ENCODE measurements at regions not wholly inside any gene's neighbourhood (a gene's known extent, or its start where the extent isn't known, plus 50 kb on each side); places are given as distances from the start of the nearest gene placed in this dataset.
"Not testable (repeated sequence)": the region's sequence is repeated elsewhere in the genome, so short reads cannot be mapped to it uniquely, and the experiment has no call there.

GRCh38 chr2:84223191-84223590 is 235.9 kb downstream of the SUCLG1 start:
- Histone ChIP-seq H3K36me3 (replicated peaks in 1 of 2; ENCODE audit: insufficient read depth in 1 of 2, low read depth in 2 of 2) (no peaks in the 10 kb centered on the region), H3K27me3 (no peaks in the 10 kb centered on the region), H3K4me1 (no peaks in the 10 kb centered on the region), H3K9me3 (no peaks in the 10 kb centered on the region), H3K27ac (no peak overlapping the region), H3K4me3 (no peak overlapping the region)
- 92 to 93% methylated on average over 2 of the region's 2 CpGs for WGBS, 2 donors
- TF ChIP-seq POLR2A (IDR thresholded peaks at IDR 0.05) (no peak), CTCF (IDR thresholded peaks at IDR 0.05) (no peak)
- intact Hi-C loops (cut with DNase I), result no loop called here
- DNase-seq, result no peak
- no peak for ATAC-seq

GRCh38 chr2:84221102-84221501 is 238.0 kb downstream of the SUCLG1 start:
- intact Hi-C loops (cut with DNase I); H3K4me1 ChIP-seq; H3K27me3 ChIP-seq; DNase-seq; H3K9me3 ChIP-seq; H3K36me3 ChIP-seq (replicated peaks in 1 of 2; ENCODE audit: insufficient read depth in 1 of 2, low read depth in 2 of 2); H3K27ac ChIP-seq; ATAC-seq; H3K4me3 ChIP-seq: not testable (repeated sequence)
- 76 to 82% methylated on average over 2 of the region's 2 CpGs for WGBS, 2 donors

- Histone ChIP-seq H3K4me3 (no peak overlapping the region), H3K36me3 (replicated peaks in 1 of 2; ENCODE audit: insufficient read depth in 1 of 2, low read depth in 2 of 2) (no peaks in the 10 kb centered on the region), H3K4me1 (no peaks in the 10 kb centered on the region), H3K27me3 (no peaks in the 10 kb centered on the region), H3K27ac (no peak overlapping the region), H3K9me3 (no peaks in the 10 kb centered on the region)
- intact Hi-C loops (cut with DNase I), result no loop called here
- 65 to 74% methylated on average over 7 of the region's 7 CpGs for WGBS, 2 donors
- no peak for DNase-seq
- no peak for TF ChIP-seq POLR2A (IDR thresholded peaks at IDR 0.05)
- no peak for TF ChIP-seq CTCF (IDR thresholded peaks at IDR 0.05)
- ATAC-seq, result no peak
These were observed 241.6 kb downstream of the SUCLG1 start for GRCh38 chr2:84217456-84217855.

- intact Hi-C loops (cut with DNase I), result no loop called here
These were observed 244.6 kb downstream of the SUCLG1 start for GRCh38 chr2:84214455-84214854.

GRCh38 chr2:84212611-84213314 is 246.3 kb downstream of the SUCLG1 start:
- 55 to 65% methylated on average over 5 of the region's 5 CpGs for WGBS, 2 donors
- ATAC-seq (no peak), DNase-seq (no peak)
- H3K4me3 ChIP-seq, result no peak overlapping the region
- intact Hi-C loops (cut with DNase I), result no loop called here
- H3K4me1 ChIP-seq, result no peaks in the 10 kb centered on the region
- H3K27me3 ChIP-seq, result no peaks in the 10 kb centered on the region
- H3K36me3 ChIP-seq (replicated peaks in 1 of 2; ENCODE audit: insufficient read depth in 1 of 2, low read depth in 2 of 2), result no peaks in the 10 kb centered on the region
- no peaks in the 10 kb centered on the region for H3K9me3 ChIP-seq
- TF ChIP-seq CTCF (IDR thresholded peaks at IDR 0.05), result no peak
- no peak for TF ChIP-seq POLR2A (IDR thresholded peaks at IDR 0.05)
- no peak overlapping the region for H3K27ac ChIP-seq

More at GRCh38 chr2:84214455-84214854, 244.6 kb downstream of the SUCLG1 start:
- H3K36me3 ChIP-seq (replicated peaks in 1 of 2; ENCODE audit: insufficient read depth in 1 of 2, low read depth in 2 of 2), result no peaks in the 10 kb centered on the region
- no peak overlapping the region for H3K4me3 ChIP-seq
- H3K4me1 ChIP-seq, result no peaks in the 10 kb centered on the region
- no peak overlapping the region for H3K27ac ChIP-seq
- TF ChIP-seq POLR2A (IDR thresholded peaks at IDR 0.05), result no peak
- TF ChIP-seq CTCF (IDR thresholded peaks at IDR 0.05), result no peak
- no peak for DNase-seq
- H3K27me3 ChIP-seq, result no peaks in the 10 kb centered on the region
- WGBS, 2 donors, result 57 to 70% methylated on average over 3 of the region's 3 CpGs
- no peaks in the 10 kb centered on the region for H3K9me3 ChIP-seq
- no peak for ATAC-seq

Measured in body of pancreas (tissue), 4 donors.